GM23338 (cell line): ENCODE measurements at regions not wholly inside any gene's neighbourhood (a gene's known extent, or its start where the extent isn't known, plus 50 kb on each side); places are given as distances from the start of the nearest gene placed in this dataset.

Source experiments
- CREB1 ChIP-seq: fragments of 250-450 bp; sonication (Bioruptor Pico); IDR thresholded peaks from 2 replicates; pipeline ENCODE4 v1.5.0; 2020; ENCODE audit warnings: low read depth, mild to moderate bottlenecking, moderate library complexity
- CTCF ChIP-seq, 2 experiments: fragments of 200-600 bp in 1 of 2; sonication (generic) in 1 of 2; conservative IDR thresholded peaks; 2 replicates each; pipeline versions ENCODE4 v1.5.1 to v1.6.1; 2016 to 2017; ENCODE audit warnings: antibody characterized with exemption in 2 of 2, low read depth in 2 of 2, mild to moderate bottlenecking in 2 of 2, moderate library complexity in 1 of 2
- EZH2 ChIP-seq: fragments of 200-600 bp; sonication (generic); IDR thresholded peaks from one replicate; pipeline ENCODE4 v1.8.0; 2017; ENCODE audit warnings: antibody characterized with exemption, mild to moderate bottlenecking, low read depth; ENCODE audit not compliant: unreplicated experiment
- EZH2phosphoT487 ChIP-seq: fragments of 200-600 bp; sonication (generic); IDR thresholded peaks from one replicate; pipeline ENCODE4 v1.8.1; 2018; ENCODE audit warnings: antibody characterized with exemption; ENCODE audit not compliant: unreplicated experiment
- JUNB ChIP-seq: IDR thresholded peaks from one replicate; pipeline ENCODE4 v1.6.1; 2016; ENCODE audit warnings: antibody characterized with exemption; ENCODE audit not compliant: unreplicated experiment
- NANOG ChIP-seq: IDR thresholded peaks from 2 replicates; pipeline ENCODE4 v1.6.1; 2016; ENCODE audit warnings: antibody characterized with exemption, borderline replicate concordance
- POLR2AphosphoS5 ChIP-seq: IDR thresholded peaks from 2 replicates; pipeline ENCODE4 v1.6.1; 2016; ENCODE audit warnings: antibody characterized with exemption, low read depth
- ZNF114 ChIP-seq: fragments of 250-450 bp; sonication (Bioruptor Pico); IDR thresholded peaks from 2 replicates; pipeline ENCODE4 v1.5.0; 2020; ENCODE audit warnings: mild to moderate bottlenecking, moderate library complexity
- TF ChIP-seq, protein P1 (sequence below): IDR thresholded peaks from one replicate; pipeline ENCODE4 v1.6.1; 2018; ENCODE audit warnings: antibody characterized with exemption; ENCODE audit not compliant: unreplicated experiment
- TF ChIP-seq, protein P2 (sequence below): IDR thresholded peaks from 2 replicates; pipeline ENCODE4 v1.6.1; 2016; ENCODE audit warnings: antibody characterized with exemption

DNA sequence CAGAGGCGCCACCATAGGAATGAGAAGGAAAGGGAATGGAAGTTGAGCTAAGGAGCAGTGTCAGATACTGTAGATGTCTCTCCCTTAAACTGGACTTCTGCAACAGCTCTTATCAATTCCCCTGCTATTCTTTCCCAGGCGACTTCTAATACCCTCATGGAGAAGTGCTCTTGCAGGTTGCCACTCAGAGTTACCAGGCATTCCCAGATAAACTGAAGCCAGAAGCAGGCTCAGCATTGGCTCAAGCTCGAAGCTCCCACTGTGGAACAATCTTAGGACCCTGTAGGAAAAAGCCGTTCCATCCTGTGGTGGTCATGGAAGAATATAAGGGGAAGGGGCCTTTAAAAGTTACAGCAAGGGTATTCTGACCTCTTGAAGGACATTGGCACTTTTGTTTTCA, 208.7 kb upstream of the PLET1 start:
- no peak for TF ChIP-seq CTCF (conservative IDR thresholded peaks at IDR 0.05; ENCODE audit: low read depth in 2 of 2)
- TF ChIP-seq EZH2, result no peak
- TF ChIP-seq JUNB, result no peak
- no peak for TF ChIP-seq POLR2AphosphoS5
- TF ChIP-seq, protein P1, sequence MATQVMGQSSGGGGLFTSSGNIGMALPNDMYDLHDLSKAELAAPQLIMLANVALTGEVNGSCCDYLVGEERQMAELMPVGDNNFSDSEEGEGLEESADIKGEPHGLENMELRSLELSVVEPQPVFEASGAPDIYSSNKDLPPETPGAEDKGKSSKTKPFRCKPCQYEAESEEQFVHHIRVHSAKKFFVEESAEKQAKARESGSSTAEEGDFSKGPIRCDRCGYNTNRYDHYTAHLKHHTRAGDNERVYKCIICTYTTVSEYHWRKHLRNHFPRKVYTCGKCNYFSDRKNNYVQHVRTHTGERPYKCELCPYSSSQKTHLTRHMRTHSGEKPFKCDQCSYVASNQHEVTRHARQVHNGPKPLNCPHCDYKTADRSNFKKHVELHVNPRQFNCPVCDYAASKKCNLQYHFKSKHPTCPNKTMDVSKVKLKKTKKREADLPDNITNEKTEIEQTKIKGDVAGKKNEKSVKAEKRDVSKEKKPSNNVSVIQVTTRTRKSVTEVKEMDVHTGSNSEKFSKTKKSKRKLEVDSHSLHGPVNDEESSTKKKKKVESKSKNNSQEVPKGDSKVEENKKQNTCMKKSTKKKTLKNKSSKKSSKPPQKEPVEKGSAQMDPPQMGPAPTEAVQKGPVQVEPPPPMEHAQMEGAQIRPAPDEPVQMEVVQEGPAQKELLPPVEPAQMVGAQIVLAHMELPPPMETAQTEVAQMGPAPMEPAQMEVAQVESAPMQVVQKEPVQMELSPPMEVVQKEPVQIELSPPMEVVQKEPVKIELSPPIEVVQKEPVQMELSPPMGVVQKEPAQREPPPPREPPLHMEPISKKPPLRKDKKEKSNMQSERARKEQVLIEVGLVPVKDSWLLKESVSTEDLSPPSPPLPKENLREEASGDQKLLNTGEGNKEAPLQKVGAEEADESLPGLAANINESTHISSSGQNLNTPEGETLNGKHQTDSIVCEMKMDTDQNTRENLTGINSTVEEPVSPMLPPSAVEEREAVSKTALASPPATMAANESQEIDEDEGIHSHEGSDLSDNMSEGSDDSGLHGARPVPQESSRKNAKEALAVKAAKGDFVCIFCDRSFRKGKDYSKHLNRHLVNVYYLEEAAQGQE, result no peak
- TF ChIP-seq, protein P2, sequence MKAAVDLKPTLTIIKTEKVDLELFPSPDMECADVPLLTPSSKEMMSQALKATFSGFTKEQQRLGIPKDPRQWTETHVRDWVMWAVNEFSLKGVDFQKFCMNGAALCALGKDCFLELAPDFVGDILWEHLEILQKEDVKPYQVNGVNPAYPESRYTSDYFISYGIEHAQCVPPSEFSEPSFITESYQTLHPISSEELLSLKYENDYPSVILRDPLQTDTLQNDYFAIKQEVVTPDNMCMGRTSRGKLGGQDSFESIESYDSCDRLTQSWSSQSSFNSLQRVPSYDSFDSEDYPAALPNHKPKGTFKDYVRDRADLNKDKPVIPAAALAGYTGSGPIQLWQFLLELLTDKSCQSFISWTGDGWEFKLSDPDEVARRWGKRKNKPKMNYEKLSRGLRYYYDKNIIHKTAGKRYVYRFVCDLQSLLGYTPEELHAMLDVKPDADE, result no peak
- TF ChIP-seq EZH2phosphoT487, result no peak
- no peak for TF ChIP-seq NANOG
- TF ChIP-seq CREB1 (CRISPR knock-in tag), result no peak
- TF ChIP-seq ZNF114, result no peak
